OCI-LY1 (cell line): ENCODE measurements at regions not wholly inside any gene's neighbourhood (a gene's known extent, or its start where the extent isn't known, plus 50 kb on each side); places are given as distances from the start of the nearest gene placed in this dataset.

Experiments used
- H2AFZ ChIP-seq: fragments of 200-600 bp; sonication (generic), shearing (Covaris generic); 2 replicates; pipeline ENCODE4 v1.6.0; 2014; ENCODE audit warnings: antibody characterized with exemption, mild to moderate bottlenecking, low read length
- H3F3A ChIP-seq: fragments of 200-600 bp; sonication (generic), shearing (Covaris generic); 2 replicates; pipeline ENCODE4 v1.6.0; 2014; ENCODE audit warnings: mild to moderate bottlenecking, antibody characterized with exemption, low read length, moderate library complexity; ENCODE audit not compliant: insufficient read depth
- H3K27ac ChIP-seq: fragments of 200-600 bp; sonication (generic); 2 replicates; pipeline ENCODE4 v1.5.1; 2014; ENCODE audit warnings: low read length, mixed run types, mild to moderate bottlenecking, low read depth; ENCODE audit not compliant: poor library complexity, severe bottlenecking
- H3K27me3 ChIP-seq: fragments of 200-600 bp; sonication (generic); 2 replicates; pipeline ENCODE4 v1.6.0; 2014; ENCODE audit warnings: antibody characterized with exemption, mild to moderate bottlenecking, low read length, moderate library complexity; ENCODE audit not compliant: insufficient read depth
- H3K36me3 ChIP-seq: fragments of 200-600 bp; sonication (generic); 2 replicates; pipeline ENCODE4 v1.6.1; 2014; ENCODE audit warnings: mild to moderate bottlenecking, antibody characterized with exemption, low read length, moderate library complexity, mixed read lengths; ENCODE audit not compliant: insufficient read depth
- H3K4me1 ChIP-seq: fragments of 200-600 bp; sonication (generic); 2 replicates; pipeline ENCODE4 v1.5.1; 2014; ENCODE audit warnings: mild to moderate bottlenecking, low read length, moderate library complexity; ENCODE audit not compliant: insufficient read depth, severe bottlenecking
- H3K4me2 ChIP-seq: fragments of 200-600 bp; sonication (generic), shearing (Covaris generic); 2 replicates; pipeline ENCODE4 v1.6.1; 2014; ENCODE audit warnings: low read length
- H3K4me3 ChIP-seq: fragments of 200-600 bp; sonication (generic); 2 replicates; pipeline ENCODE4 v1.5.1; 2014; ENCODE audit warnings: low read length, low read depth, mild to moderate bottlenecking, mixed read lengths; ENCODE audit not compliant: poor library complexity, severe bottlenecking
- H3K79me2 ChIP-seq: fragments of 200-600 bp; shearing (Covaris generic); 2 replicates; pipeline ENCODE4 v1.6.1; 2016; ENCODE audit warnings: mixed run types, low read length, mixed read lengths; ENCODE audit not compliant: insufficient read depth
- H3K9ac ChIP-seq: fragments of 200-600 bp; sonication (generic), shearing (Covaris generic); 2 replicates; pipeline ENCODE4 v1.6.1; 2014; ENCODE audit warnings: mild to moderate bottlenecking, low read length, mixed read lengths
- H3K9me2 ChIP-seq: fragments of 200-600 bp; sonication (generic), shearing (Covaris generic); 2 replicates; pipeline ENCODE4 v1.6.1; 2014; ENCODE audit warnings: low read depth, mild to moderate bottlenecking, low read length, mixed read lengths
- H3K9me3 ChIP-seq: fragments of 200-600 bp; shearing (Covaris generic); 2 replicates; pipeline ENCODE4 v1.6.1; 2014; ENCODE audit warnings: low read length, mixed read lengths
- H4K20me1 ChIP-seq: fragments of 200-600 bp; sonication (generic), shearing (Covaris generic); 2 replicates; pipeline ENCODE4 v1.6.0; 2016; ENCODE audit warnings: mild to moderate bottlenecking, low read length; ENCODE audit not compliant: insufficient read depth
- EZH2 ChIP-seq: fragments of 200-600 bp; sonication (generic), shearing (Covaris generic); IDR thresholded peaks from 2 replicates; pipeline ENCODE4 v1.8.0; 2017; ENCODE audit warnings: borderline replicate concordance, mixed run types, mild to moderate bottlenecking, antibody characterized with exemption, low read length, moderate library complexity, mixed read lengths
- TF ChIP-seq, protein P1 (sequence below): fragments of 200-600 bp; sonication (generic), shearing (Covaris generic); IDR thresholded peaks from 2 replicates; pipeline ENCODE4 v1.5.1; 2017; ENCODE audit warnings: mild to moderate bottlenecking, antibody characterized with exemption, low read length, moderate library complexity, mixed read lengths

DNA sequence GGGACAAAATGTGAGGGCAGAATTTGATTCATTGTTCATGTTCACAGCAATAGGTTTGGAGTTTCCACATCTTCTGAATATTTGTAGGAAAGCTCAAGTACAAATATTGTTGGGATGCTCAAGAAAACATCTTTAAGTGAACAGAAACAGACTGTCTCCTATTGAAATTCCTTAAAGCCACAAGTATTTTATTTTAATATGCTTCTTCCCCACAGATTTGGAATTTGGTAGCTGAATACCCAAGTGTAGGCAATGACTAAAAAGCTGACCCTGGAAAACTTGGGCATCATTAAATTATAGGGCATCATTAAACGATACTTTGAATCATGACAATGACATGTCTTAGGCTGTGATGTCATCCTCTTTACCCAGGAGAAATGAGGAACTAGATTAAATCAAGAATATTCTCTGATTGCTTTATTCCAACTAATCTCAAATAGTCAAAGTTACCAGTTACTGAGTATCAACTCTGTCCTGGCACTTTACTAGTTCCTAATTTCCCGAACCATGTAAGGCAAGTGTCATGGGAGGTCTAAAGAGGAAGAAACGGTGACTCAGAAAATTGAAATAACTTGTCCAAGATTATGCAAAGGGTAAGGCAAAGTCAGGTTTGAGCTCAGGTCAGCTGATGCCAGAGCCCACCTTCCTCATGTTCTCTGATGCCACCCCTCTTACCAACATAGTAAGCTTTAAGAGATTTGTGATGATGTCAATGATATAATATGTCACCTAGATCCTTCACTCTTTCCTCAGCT lies 223.1 kb upstream of the LEF1 start:
- H3K4me1 ChIP-seq: no peaks in the 10 kb centered on the region
- H3K9ac ChIP-seq: no peak overlapping the region
- H3K27me3 ChIP-seq: no peaks in the 10 kb centered on the region
- H3K4me2 ChIP-seq: no peak overlapping the region
- H3K36me3 ChIP-seq: no peaks in the 10 kb centered on the region
- H3K9me3 ChIP-seq: no peaks in the 10 kb centered on the region
- H3K4me3 ChIP-seq: no peak overlapping the region
- H2AFZ ChIP-seq: no peak overlapping the region
- H3K27ac ChIP-seq: no peak overlapping the region
- no peak for TF ChIP-seq EZH2
- TF ChIP-seq, protein P1, sequence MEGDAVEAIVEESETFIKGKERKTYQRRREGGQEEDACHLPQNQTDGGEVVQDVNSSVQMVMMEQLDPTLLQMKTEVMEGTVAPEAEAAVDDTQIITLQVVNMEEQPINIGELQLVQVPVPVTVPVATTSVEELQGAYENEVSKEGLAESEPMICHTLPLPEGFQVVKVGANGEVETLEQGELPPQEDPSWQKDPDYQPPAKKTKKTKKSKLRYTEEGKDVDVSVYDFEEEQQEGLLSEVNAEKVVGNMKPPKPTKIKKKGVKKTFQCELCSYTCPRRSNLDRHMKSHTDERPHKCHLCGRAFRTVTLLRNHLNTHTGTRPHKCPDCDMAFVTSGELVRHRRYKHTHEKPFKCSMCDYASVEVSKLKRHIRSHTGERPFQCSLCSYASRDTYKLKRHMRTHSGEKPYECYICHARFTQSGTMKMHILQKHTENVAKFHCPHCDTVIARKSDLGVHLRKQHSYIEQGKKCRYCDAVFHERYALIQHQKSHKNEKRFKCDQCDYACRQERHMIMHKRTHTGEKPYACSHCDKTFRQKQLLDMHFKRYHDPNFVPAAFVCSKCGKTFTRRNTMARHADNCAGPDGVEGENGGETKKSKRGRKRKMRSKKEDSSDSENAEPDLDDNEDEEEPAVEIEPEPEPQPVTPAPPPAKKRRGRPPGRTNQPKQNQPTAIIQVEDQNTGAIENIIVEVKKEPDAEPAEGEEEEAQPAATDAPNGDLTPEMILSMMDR: no peak
- H3F3A ChIP-seq: no peaks in the 10 kb centered on the region
- no peaks in the 10 kb centered on the region for H4K20me1 ChIP-seq
- no peaks in the 10 kb centered on the region for H3K79me2 ChIP-seq
- H3K9me2 ChIP-seq: no peaks in the 10 kb centered on the region

DNA sequence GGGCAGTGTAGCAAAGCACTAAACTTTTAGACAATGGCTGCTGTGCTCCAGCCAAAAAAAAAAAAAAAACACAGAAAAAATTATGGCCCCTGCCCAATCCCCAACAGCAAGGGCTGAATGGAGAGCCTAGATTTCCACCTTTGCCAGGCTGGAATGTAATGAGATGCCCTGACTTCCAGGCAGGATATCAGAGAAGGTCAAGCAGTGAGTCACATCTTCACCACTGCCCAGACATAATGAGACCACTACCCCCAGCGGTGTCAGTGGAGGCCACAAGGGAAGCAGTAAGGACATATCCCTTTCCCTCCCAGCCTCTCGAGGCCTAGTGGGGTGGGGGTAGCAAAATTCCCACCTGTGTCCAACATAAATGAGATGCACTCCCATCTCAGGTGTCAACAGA lies 216.3 kb upstream of the LEF1 start:
- no peaks in the 10 kb centered on the region for H3K4me1 ChIP-seq
- H4K20me1 ChIP-seq: no peaks in the 10 kb centered on the region
- no peaks in the 10 kb centered on the region for H3K9me3 ChIP-seq
- no peaks in the 10 kb centered on the region for H3K79me2 ChIP-seq
- H3K9me2 ChIP-seq: no peaks in the 10 kb centered on the region
- no peak overlapping the region for H3K4me2 ChIP-seq
- no peaks in the 10 kb centered on the region for H3F3A ChIP-seq
- H3K27me3 ChIP-seq: 0 out of 2 replicates have a peak, but pooled peaks cover 7% of the 10 kb centered on the region
- no peak overlapping the region for H2AFZ ChIP-seq
- H3K4me3 ChIP-seq: no peak overlapping the region
- H3K36me3 ChIP-seq: no peaks in the 10 kb centered on the region
- no peak overlapping the region for H3K9ac ChIP-seq
- no peak for TF ChIP-seq EZH2
- TF ChIP-seq, protein P1: no peak
- no peak overlapping the region for H3K27ac ChIP-seq

GRCh38 chr4:108384544-108384943 lies 215.8 kb upstream of the LEF1 start:
- Histone ChIP-seq H3K4me3 (no peak overlapping the region), H3K4me2 (no peak overlapping the region), H3K27ac (no peak overlapping the region), H3K36me3 (no peaks in the 10 kb centered on the region), H3K9me2 (no peaks in the 10 kb centered on the region), H3K9ac (no peak overlapping the region), H2AFZ (no peak overlapping the region), H3K27me3 (0 out of 2 replicates have a peak, but pooled peaks cover 7% of the 10 kb centered on the region), H4K20me1 (no peaks in the 10 kb centered on the region), H3K9me3 (no peaks in the 10 kb centered on the region), H3F3A (no peaks in the 10 kb centered on the region), H3K4me1 (no peaks in the 10 kb centered on the region), H3K79me2 (no peaks in the 10 kb centered on the region)
- TF ChIP-seq, protein P1: no peak
- TF ChIP-seq EZH2: no peak
